ENCODE measurements at regions not wholly inside any gene's neighbourhood (a gene's known extent, or its start where the extent isn't known, plus 50 kb on each side); places are given as distances from the start of the nearest gene placed in this dataset.

DNA sequence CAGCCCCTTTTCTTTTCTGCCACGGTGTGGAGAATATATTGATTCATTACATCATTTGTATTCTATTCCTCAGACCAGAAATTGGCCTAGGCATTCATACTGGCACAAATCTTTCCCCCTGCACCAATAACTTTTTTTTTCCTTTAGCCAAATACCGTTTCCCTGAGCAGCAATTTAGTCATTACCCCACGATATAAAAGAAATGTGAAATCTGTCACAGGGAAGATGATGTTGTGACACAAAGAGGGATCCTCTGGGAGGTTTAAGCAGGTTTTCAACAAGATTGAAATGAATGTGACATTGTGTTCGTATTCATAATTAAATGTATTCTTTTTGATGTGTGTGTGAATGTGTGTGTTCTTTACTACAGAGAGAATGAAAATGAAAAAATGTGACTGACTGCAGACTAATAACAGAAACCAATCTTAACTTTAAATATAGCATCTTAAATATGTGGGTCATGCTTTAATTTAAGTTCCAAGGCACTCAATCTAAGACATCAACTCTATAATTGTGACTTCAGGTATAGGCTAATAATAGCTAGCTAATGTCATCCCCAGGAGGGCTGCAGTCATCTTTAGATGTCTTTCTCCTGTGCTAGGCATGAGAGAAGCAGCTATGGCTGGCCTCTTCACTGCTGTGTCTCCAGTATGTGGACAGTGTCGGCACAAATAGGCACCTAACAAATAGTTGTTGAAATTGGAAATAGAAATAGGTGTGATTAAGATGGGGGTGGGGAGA is 177.7 kb downstream of the BTBD3 start:
- no peak overlapping the region for H3K4me3 ChIP-seq
- 65 to 69% methylated on average over 5 of the region's 5 CpGs for WGBS, 2 donors
- no peak overlapping the region for H3K27ac ChIP-seq
- DNase-seq (no peak), ATAC-seq (ENCODE audit: low FRiP score in 2 of 2) (no peak)
- TF ChIP-seq, protein P1, sequence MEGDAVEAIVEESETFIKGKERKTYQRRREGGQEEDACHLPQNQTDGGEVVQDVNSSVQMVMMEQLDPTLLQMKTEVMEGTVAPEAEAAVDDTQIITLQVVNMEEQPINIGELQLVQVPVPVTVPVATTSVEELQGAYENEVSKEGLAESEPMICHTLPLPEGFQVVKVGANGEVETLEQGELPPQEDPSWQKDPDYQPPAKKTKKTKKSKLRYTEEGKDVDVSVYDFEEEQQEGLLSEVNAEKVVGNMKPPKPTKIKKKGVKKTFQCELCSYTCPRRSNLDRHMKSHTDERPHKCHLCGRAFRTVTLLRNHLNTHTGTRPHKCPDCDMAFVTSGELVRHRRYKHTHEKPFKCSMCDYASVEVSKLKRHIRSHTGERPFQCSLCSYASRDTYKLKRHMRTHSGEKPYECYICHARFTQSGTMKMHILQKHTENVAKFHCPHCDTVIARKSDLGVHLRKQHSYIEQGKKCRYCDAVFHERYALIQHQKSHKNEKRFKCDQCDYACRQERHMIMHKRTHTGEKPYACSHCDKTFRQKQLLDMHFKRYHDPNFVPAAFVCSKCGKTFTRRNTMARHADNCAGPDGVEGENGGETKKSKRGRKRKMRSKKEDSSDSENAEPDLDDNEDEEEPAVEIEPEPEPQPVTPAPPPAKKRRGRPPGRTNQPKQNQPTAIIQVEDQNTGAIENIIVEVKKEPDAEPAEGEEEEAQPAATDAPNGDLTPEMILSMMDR (IDR thresholded peaks at IDR 0.05): no peak
- TF ChIP-seq POLR2AphosphoS5 (IDR thresholded peaks at IDR 0.05) (no peak), EP300 (IDR thresholded peaks at IDR 0.05) (no peak), POLR2A (IDR thresholded peaks at IDR 0.05) (no peak)
- no peaks in the 10 kb centered on the region for H3K9me3 ChIP-seq
- no peaks in the 10 kb centered on the region for H3K4me1 ChIP-seq
- no peaks in the 10 kb centered on the region for H3K27me3 ChIP-seq
- no peaks in the 10 kb centered on the region for H3K36me3 ChIP-seq

DNA sequence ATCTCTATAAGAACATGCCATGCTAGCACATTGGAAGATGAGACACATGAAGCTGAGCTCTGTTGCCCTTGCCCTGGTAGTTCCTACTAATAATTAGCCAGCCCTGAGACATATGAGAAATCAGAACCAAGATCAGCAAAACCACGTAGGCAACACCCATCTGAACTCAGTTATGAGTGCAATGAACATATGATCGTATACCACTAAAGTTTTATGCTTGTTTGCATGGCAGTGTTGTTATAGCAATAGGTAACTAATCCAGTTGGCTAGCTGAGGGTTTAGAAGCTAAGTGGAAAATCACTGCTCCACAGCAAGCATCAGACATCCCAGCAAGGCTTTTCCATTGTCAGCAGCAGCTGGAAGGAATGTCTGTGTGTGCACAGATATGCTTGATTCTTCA is 180.7 kb downstream of the BTBD3 start:
- Histone ChIP-seq H3K9me3 (no peaks in the 10 kb centered on the region), H3K36me3 (no peaks in the 10 kb centered on the region), H3K27ac (no peak overlapping the region), H3K27me3 (no peaks in the 10 kb centered on the region), H3K4me3 (no peak overlapping the region), H3K4me1 (no peaks in the 10 kb centered on the region)
- TF ChIP-seq POLR2AphosphoS5 (IDR thresholded peaks at IDR 0.05) (no peak), EP300 (IDR thresholded peaks at IDR 0.05) (no peak), POLR2A (IDR thresholded peaks at IDR 0.05) (no peak)
- TF ChIP-seq, protein P1 (IDR thresholded peaks at IDR 0.05): no peak
- 83 to 95% methylated on average over 2 of the region's 2 CpGs for WGBS, 2 donors
- ATAC-seq (ENCODE audit: low FRiP score in 2 of 2) (no peak), DNase-seq (no peak)

- 48 to 65% methylated on average over 1 of the region's 1 CpG for WGBS, 2 donors
- ATAC-seq (ENCODE audit: low FRiP score in 2 of 2) (no peak), DNase-seq (no peak)
- no peak overlapping the region for H3K4me3 ChIP-seq
- no peak overlapping the region for H3K27ac ChIP-seq
- H3K27me3 ChIP-seq: no peaks in the 10 kb centered on the region
- TF ChIP-seq POLR2AphosphoS5 (IDR thresholded peaks at IDR 0.05) (no peak), POLR2A (IDR thresholded peaks at IDR 0.05) (no peak), EP300 (IDR thresholded peaks at IDR 0.05) (no peak)
- TF ChIP-seq, protein P1 (IDR thresholded peaks at IDR 0.05): no peak
- no peaks in the 10 kb centered on the region for H3K9me3 ChIP-seq
- H3K4me1 ChIP-seq: peaks cover 0 to 6% (median 0%) of the 10 kb centered on the region in 4 donors
- no peaks in the 10 kb centered on the region for H3K36me3 ChIP-seq
These were observed 191.2 kb downstream of the BTBD3 start for GRCh38 chr20:12108846-12109245.

GRCh38 chr20:12110274-12110673 is 192.6 kb downstream of the BTBD3 start:
- DNase-seq: no peak
- no peak overlapping the region for H3K27ac ChIP-seq
- no peaks in the 10 kb centered on the region for H3K36me3 ChIP-seq
- ATAC-seq (ENCODE audit: low FRiP score in 2 of 2): no peak
- no peaks in the 10 kb centered on the region for H3K27me3 ChIP-seq
- TF ChIP-seq POLR2AphosphoS5 (IDR thresholded peaks at IDR 0.05) (no peak), POLR2A (IDR thresholded peaks at IDR 0.05) (no peak), EP300 (IDR thresholded peaks at IDR 0.05) (no peak)
- TF ChIP-seq, protein P1 (IDR thresholded peaks at IDR 0.05): no peak
- peaks cover 0 to 6% (median 0%) of the 10 kb centered on the region in 4 donors for H3K4me1 ChIP-seq
- H3K4me3 ChIP-seq: no peak overlapping the region
- WGBS, 2 donors: 94 to 95% methylated on average over 3 of the region's 3 CpGs
- H3K9me3 ChIP-seq: no peaks in the 10 kb centered on the region

- WGBS, 2 donors: 49 to 50% methylated on average over 2 of the region's 2 CpGs
- no peak overlapping the region for H3K27ac ChIP-seq
- peaks cover 0 to 6% (median 0%) of the 10 kb centered on the region in 4 donors for H3K4me1 ChIP-seq
- TF ChIP-seq, protein P1 (IDR thresholded peaks at IDR 0.05): no peak
- TF ChIP-seq POLR2AphosphoS5 (IDR thresholded peaks at IDR 0.05) (no peak), EP300 (IDR thresholded peaks at IDR 0.05) (no peak), POLR2A (IDR thresholded peaks at IDR 0.05) (no peak)
- H3K27me3 ChIP-seq: no peaks in the 10 kb centered on the region
- DNase-seq (no peak), ATAC-seq (ENCODE audit: low FRiP score in 2 of 2) (no peak)
- no peaks in the 10 kb centered on the region for H3K36me3 ChIP-seq
- no peaks in the 10 kb centered on the region for H3K9me3 ChIP-seq
- no peak overlapping the region for H3K4me3 ChIP-seq
These were observed 193.0 kb downstream of the BTBD3 start for GRCh38 chr20:12110711-12111110.

Measured in upper lobe of left lung (tissue), 6 donors.